GM23338 (cell line): ENCODE measurements at regions not wholly inside any gene's neighbourhood (a gene's known extent, or its start where the extent isn't known, plus 50 kb on each side); places are given as distances from the start of the nearest gene placed in this dataset.
"Not testable (repeated sequence)": the region's sequence is repeated elsewhere in the genome, so short reads cannot be mapped to it uniquely, and the experiment has no call there.

Source experiments
- ATAC-seq: fragments of 200-7000 bp; cut with Tn5 transposase; 3 replicates; pipeline ENCODE4 v1.9.1; 2020
- DNase-seq: peaks from one replicate; pipeline ENCODE4 v3.0.0-alpha.2; 2015; ENCODE audit warnings: low spot score
- H2AFZ ChIP-seq: fragments of 200-600 bp; sonication (generic); 2 replicates; pipeline ENCODE4 v1.8.0; 2016; ENCODE audit warnings: antibody characterized with exemption, mild to moderate bottlenecking, moderate library complexity
- H3F3A ChIP-seq: fragments of 200-600 bp; sonication (generic); replicated peaks from 2 replicates; pipeline ENCODE4 v1.8.0; 2017; ENCODE audit warnings: antibody characterized with exemption, mixed run types, low read depth
- H3K27ac ChIP-seq: fragments of 200-600 bp; sonication (generic); 2 replicates; pipeline ENCODE4 v1.6.1; 2016; ENCODE audit warnings: low read depth
- H3K27me3 ChIP-seq: fragments of 200-600 bp; sonication (generic); 2 replicates; pipeline ENCODE4 v1.8.0; 2016; ENCODE audit warnings: mild to moderate bottlenecking, mixed run types, moderate library complexity; ENCODE audit not compliant: insufficient read depth
- H3K36me3 ChIP-seq: fragments of 200-600 bp; sonication (generic); 2 replicates; pipeline ENCODE4 v1.8.0; 2016; ENCODE audit warnings: mild to moderate bottlenecking; ENCODE audit not compliant: insufficient read depth
- H3K4me1 ChIP-seq: fragments of 200-600 bp; sonication (generic); 2 replicates; pipeline ENCODE4 v1.8.0; 2016; ENCODE audit warnings: mild to moderate bottlenecking, moderate library complexity; ENCODE audit not compliant: insufficient read depth
- H3K4me2 ChIP-seq: fragments of 200-600 bp; sonication (generic); 2 replicates; pipeline ENCODE4 v1.7.1; 2017; ENCODE audit warnings: mixed run types
- H3K4me3 ChIP-seq: fragments of 200-600 bp; sonication (generic); 2 replicates; pipeline ENCODE4 v1.6.1; 2016; ENCODE audit warnings: mixed run types
- H3K79me2 ChIP-seq: fragments of 200-600 bp; sonication (generic); replicated peaks from 2 replicates; pipeline ENCODE4 v1.8.0; 2017; ENCODE audit warnings: mild to moderate bottlenecking; ENCODE audit not compliant: insufficient read depth
- H3K9me2 ChIP-seq: fragments of 200-600 bp; sonication (generic); 2 replicates; pipeline ENCODE4 v1.8.0; 2017; ENCODE audit not compliant: insufficient read depth
- H4K20me1 ChIP-seq: fragments of 200-600 bp; sonication (generic); replicated peaks from 2 replicates; pipeline ENCODE4 v1.8.0; 2017; ENCODE audit warnings: mild to moderate bottlenecking; ENCODE audit not compliant: insufficient read depth
- H3K27ac Mint-ChIP-seq: 2 replicates; pipeline ENCODE4 v1.8.0; 2020; ENCODE audit warnings: inconsistent platforms, mild to moderate bottlenecking, moderate library complexity, mixed read lengths
- H3K27me3 Mint-ChIP-seq: 3 replicates; pipeline ENCODE4 v1.8.0; 2022; ENCODE audit warnings: low read depth, mild to moderate bottlenecking, moderate library complexity, mixed read lengths, inconsistent platforms; ENCODE audit not compliant: insufficient read depth, poor library complexity
- H3K36me3 Mint-ChIP-seq: 3 replicates; pipeline ENCODE4 v1.8.0; 2021; ENCODE audit warnings: low read depth, mild to moderate bottlenecking, inconsistent platforms, moderate library complexity, mixed read lengths
- H3K4me1 Mint-ChIP-seq: 3 replicates; pipeline ENCODE4 v1.8.0; 2020; ENCODE audit warnings: mild to moderate bottlenecking, inconsistent platforms, mixed read lengths
- H3K4me3 Mint-ChIP-seq: 3 replicates; pipeline ENCODE4 v1.8.0; 2021; ENCODE audit warnings: moderate library complexity, mild to moderate bottlenecking, inconsistent platforms, mixed read lengths
- H3K9me3 Mint-ChIP-seq: 3 replicates; pipeline ENCODE4 v1.8.0; 2020; ENCODE audit warnings: moderate library complexity, mild to moderate bottlenecking, inconsistent platforms, mixed read lengths

DNA sequence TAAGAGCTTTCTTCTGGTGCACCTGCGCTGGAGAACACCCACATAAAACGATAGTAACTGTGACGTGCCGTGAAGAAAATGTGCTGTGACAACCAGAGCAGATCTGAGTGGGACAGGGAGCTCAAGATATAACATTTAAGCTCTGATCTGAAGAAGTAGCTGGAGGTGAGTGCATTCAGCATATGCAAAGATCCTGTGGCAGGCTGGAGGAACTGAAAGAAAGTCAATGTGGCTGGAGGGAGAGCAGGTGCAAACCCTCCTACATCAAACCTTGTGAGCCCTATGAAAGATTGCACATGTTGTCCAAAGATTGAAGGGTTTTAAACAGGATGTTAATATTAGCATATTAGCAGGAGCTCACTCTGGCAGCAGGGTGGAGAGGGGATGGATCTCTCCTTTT lies 342.9 kb downstream of the NPIPA7 start:
- ATAC-seq, H3K9me3 Mint-ChIP-seq: not testable (repeated sequence)

DNA sequence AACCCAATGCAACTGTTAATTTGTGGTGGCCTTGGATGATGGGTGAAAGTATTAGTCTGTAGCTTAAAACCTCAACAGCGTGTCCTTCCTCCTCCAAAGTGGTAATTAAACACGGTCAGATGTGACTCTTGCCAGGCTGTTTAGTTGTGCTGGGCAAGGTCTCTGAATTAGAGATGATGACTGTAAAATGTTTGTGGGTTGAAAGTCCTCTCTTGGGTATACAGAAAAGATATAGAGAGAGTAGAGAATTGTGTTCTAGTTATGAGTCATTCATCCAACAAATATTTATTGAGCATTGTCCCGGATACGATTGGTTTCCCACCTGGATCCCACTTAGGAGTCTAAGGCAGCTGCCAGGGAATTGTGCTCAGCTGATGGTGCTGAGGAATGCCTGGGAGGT lies 343.7 kb downstream of the NPIPA7 start:
- not testable (repeated sequence) for H3K9me3 Mint-ChIP-seq, H3K27ac ChIP-seq, H3K27ac Mint-ChIP-seq, H3K9me2 ChIP-seq, ATAC-seq, H3F3A ChIP-seq, H3K4me1 Mint-ChIP-seq, H3K27me3 ChIP-seq, H3K4me2 ChIP-seq, H3K4me3 Mint-ChIP-seq, H3K79me2 ChIP-seq, DNase-seq, H2AFZ ChIP-seq, H3K4me3 ChIP-seq, H3K27me3 Mint-ChIP-seq, H3K36me3 Mint-ChIP-seq, H3K4me1 ChIP-seq, H4K20me1 ChIP-seq, H3K36me3 ChIP-seq

More for the DNA sequence above, 342.9 kb downstream of the NPIPA7 start:
- not testable (repeated sequence) for H3K79me2 ChIP-seq, H3K36me3 Mint-ChIP-seq, H4K20me1 ChIP-seq, H3K4me1 Mint-ChIP-seq, H3K27me3 ChIP-seq, H3K4me2 ChIP-seq, H2AFZ ChIP-seq, H3K27me3 Mint-ChIP-seq, H3K9me2 ChIP-seq, H3K27ac Mint-ChIP-seq, H3K4me1 ChIP-seq, H3K4me3 Mint-ChIP-seq, H3K36me3 ChIP-seq, DNase-seq, H3K4me3 ChIP-seq, H3F3A ChIP-seq, H3K27ac ChIP-seq

DNA sequence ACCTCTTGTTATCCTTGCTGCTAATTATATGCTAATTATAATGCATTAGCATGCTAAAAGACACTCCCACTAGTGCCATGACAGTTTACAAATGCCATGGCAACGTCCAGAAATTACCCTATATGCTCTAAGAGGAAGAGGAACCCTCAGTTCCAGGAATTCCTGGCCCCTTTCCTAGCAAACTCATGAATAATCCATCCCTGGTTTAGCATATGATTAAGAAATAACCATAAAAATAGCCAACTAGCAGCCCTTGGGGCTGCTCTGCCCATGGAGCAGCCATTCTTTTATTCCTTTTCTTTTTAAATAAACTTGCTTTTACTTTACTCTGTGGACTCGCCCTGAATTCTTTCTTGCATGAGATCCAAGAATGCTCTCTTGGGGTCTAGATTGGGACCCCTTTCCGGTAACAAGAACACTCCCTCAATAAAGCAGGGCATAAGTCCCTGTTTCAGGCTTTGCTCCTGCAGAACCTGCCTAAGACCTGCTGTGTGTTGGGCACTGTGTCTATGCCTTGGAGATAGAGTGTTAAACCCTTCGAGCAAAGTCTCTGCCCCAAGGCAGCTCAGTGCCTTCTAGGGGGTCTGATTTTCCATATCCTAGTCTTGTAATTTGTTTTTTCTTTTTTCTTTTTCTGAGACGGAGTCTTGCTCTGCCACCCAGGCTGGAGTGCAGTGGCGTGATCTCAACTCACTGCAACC lies 345.0 kb downstream of the NPIPA7 start:
- not testable (repeated sequence) for ATAC-seq, H3K27me3 Mint-ChIP-seq, H3K27ac Mint-ChIP-seq, H3K36me3 Mint-ChIP-seq, DNase-seq, H3K36me3 ChIP-seq, H3K27ac ChIP-seq, H3K27me3 ChIP-seq, H2AFZ ChIP-seq, H3K9me2 ChIP-seq, H3K79me2 ChIP-seq, H3K9me3 Mint-ChIP-seq, H3K4me1 Mint-ChIP-seq, H3F3A ChIP-seq, H4K20me1 ChIP-seq, H3K4me1 ChIP-seq, H3K4me3 Mint-ChIP-seq, H3K4me3 ChIP-seq, H3K4me2 ChIP-seq

DNA sequence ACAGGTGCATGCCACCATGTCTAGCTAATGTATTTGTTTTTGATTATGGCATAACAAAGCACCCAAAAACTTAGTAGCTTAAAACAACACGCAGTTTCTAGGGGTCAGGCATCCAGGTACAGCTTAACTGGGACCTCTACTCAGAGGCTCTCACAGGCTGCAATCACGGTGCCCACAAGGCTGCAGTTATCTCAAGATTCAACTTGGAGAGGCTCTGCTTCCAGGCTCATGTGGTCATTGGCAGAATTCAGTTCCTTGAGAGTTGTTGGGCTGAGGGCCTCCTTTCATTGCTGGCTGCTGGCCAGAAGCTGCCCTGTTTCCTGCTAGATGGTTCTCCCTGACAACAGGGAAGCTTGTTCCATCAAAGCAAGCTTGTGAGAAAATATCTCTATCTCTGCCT lies 348.1 kb downstream of the NPIPA7 start:
- ATAC-seq, DNase-seq, H3K9me3 Mint-ChIP-seq, H3K27me3 ChIP-seq, H3K4me1 ChIP-seq, H3K27ac Mint-ChIP-seq, H3K4me3 ChIP-seq, H3K4me1 Mint-ChIP-seq, H3K4me3 Mint-ChIP-seq, H3K4me2 ChIP-seq, H3K36me3 ChIP-seq, H4K20me1 ChIP-seq, H3K27ac ChIP-seq, H3K9me2 ChIP-seq, H3K27me3 Mint-ChIP-seq, H3F3A ChIP-seq, H3K36me3 Mint-ChIP-seq, H3K79me2 ChIP-seq, H2AFZ ChIP-seq: not testable (repeated sequence)

DNA sequence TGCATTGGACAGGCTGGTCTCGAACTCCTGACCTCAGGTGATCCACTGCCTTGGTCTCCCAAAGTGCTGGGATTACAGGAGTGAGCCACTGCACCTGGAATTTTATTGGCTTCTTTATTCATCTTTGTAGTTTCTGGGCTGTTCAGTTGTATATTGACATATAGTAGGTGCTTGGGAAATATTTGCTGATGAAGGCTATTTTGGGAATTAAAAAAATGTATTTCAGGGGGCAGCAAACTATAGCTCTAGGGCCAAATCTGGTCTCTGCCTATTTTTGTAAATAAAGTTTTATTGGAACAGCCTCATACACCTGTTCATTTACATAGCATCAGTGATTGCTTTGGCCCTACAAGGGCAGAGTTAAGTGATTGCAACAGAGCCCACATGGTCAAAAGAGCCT lies 363.6 kb downstream of the NPIPA7 start:
- not testable (repeated sequence) for H3K4me1 ChIP-seq, H3K4me2 ChIP-seq, H2AFZ ChIP-seq, H3K27ac ChIP-seq, H3K4me3 Mint-ChIP-seq, H3K27me3 Mint-ChIP-seq, H3K27ac Mint-ChIP-seq, ATAC-seq, H3F3A ChIP-seq, H3K79me2 ChIP-seq, H3K27me3 ChIP-seq, H3K4me3 ChIP-seq, H4K20me1 ChIP-seq, H3K36me3 ChIP-seq, H3K9me3 Mint-ChIP-seq, H3K36me3 Mint-ChIP-seq, H3K9me2 ChIP-seq, DNase-seq, H3K4me1 Mint-ChIP-seq

DNA sequence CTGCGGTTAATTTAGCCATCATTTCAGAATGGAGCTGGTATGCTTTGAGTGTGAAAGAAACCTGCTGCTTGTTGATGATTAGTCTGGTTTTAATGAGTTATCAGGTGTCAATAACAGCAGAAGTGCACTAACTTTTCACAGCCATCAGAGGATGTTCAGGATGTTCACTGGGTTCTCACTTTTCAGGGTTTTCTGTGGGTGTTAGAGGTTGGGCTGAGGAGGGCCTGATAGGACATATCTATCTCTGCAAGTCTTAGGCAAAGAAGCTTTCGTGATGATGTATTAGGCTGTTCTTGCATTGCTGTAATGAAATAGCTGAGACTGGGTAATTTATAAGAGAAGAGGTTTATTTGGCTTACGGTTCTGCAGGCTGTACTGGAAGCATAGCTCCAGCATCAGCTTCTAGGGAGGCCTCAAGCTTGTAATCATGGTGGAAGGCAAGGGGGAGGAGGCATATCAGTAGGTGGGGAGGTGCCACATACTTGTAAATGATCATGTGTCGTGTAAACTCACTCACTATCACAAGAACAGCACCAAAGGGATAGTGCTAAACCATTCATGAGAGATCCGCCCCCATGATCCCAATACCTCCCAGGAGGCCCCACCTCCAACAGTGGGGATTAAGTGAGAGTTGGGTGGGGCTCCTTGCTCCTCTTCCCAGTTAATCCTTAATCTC lies 376.2 kb downstream of the NPIPA7 start:
- not testable (repeated sequence) for H3K36me3 ChIP-seq, H3K4me1 ChIP-seq, H3K36me3 Mint-ChIP-seq, ATAC-seq, H3K27ac ChIP-seq, H3K4me2 ChIP-seq, H3K4me3 Mint-ChIP-seq, DNase-seq, H3K27me3 Mint-ChIP-seq, H3K27ac Mint-ChIP-seq, H2AFZ ChIP-seq, H3K4me3 ChIP-seq, H4K20me1 ChIP-seq, H3K27me3 ChIP-seq, H3K9me2 ChIP-seq, H3K4me1 Mint-ChIP-seq, H3F3A ChIP-seq, H3K79me2 ChIP-seq
- H3K9me3 Mint-ChIP-seq, result peaks cover 16% of the 10 kb centered on the region
